Activated CD4-positive, alpha-beta T cell treated with anti-CD3 and anti-CD28 coated beads, Interleukin-2, amount 50 U/mL, for 1 hour (primary cell): ENCODE measurements at regions not wholly inside any gene's neighbourhood (a gene's known extent, or its start where the extent isn't known, plus 50 kb on each side); places are given as distances from the start of the nearest gene placed in this dataset.
"Not testable (repeated sequence)": the region's sequence is repeated elsewhere in the genome, so short reads cannot be mapped to it uniquely, and the experiment has no call there.

Experiments used
- DNase-seq: peaks from one replicate; pipeline ENCODE4 v3.0.0-alpha.2; 2020

GRCh38 chr9:126057121-126057825 is 269.4 kb upstream of the MVB12B start:
- no peak for DNase-seq

DNA sequence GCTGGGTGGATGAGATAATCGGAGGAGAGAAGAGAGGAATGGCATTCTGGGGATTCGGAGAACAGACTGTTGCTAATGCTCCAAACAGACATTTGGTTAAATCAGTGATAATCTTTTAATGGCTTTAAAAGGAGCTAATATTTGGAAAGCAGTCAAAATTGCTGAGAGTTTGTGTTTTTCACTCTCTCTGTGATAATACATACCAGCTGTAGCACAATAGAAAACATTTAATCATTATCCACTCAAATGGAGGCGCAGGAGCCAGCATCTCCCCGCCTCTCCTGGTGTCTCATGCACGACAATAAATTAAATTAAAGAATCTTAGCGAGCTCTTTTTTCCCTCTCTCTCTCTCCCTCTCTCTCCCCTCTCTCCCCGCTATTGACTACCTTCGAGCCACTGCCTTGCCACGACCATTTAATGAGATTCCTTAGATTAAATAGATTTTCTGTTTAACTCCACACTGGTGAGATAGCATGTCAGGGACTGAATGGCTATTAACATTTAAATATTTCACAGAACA is 268.6 kb upstream of the MVB12B start:
- no peak for DNase-seq

- DNase-seq, result no peak
Observed at GRCh38 chr9:126058591-126058990, 268.0 kb upstream of the MVB12B start.

DNA sequence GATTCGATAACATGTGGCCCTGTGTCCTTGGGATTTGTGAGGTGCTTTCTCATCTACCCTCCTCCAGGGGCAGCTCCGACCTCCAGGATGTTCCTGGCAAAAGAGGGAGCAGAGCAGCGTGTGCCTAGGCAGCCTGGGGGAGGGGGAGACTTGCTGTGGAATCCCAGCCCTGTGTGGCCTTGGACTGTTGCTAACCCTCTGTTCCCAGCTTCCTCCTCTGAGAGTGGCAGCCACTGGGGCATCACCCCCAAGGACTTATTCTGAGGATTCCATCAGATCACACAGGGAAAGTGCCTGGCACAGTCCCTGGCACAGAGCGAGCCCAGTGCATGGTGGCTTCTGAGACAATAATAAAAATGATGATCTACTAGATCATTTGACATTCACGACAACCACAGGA is 265.1 kb upstream of the MVB12B start:
- DNase-seq, result no peak

DNA sequence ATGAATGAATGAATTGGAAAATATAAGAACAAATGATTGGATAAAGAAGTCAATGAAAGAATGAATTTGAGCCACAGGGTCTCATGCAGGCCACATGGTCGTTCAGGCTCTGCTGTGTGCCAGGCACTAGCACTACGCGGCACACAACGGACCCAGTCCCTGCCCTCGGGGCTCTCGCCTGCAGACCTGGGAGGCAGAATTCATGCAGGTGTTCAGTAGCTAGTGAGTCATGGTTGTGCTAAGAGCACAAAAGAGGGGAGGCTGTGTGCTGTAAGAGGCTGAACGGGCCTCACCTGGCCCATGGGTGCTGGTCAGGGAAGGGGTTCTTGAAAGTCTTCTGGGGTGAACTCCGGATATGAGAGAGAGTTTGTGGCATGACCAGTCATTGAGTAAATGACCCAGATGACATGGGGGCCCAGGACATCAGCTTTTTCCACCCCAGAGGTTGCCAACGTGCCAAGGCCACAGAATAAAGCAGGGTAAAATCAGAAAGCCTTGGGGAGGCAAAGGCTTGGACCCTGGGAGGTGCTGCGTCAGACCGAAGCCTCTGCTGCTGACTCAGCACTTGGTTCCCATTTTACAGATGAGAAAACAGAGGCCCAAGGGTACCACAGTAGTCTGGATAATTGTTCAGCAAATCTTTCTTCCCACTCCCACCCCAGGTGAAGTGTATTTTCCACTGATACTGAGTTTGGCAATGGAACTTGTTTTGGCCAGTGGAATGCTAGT is 264.3 kb upstream of the MVB12B start:
- DNase-seq, result no peak

GRCh38 chr9:126063326-126063725 is 263.3 kb upstream of the MVB12B start:
- no peak for DNase-seq

GRCh38 chr9:126066131-126066530 is 260.5 kb upstream of the MVB12B start:
- DNase-seq, result no peak

DNA sequence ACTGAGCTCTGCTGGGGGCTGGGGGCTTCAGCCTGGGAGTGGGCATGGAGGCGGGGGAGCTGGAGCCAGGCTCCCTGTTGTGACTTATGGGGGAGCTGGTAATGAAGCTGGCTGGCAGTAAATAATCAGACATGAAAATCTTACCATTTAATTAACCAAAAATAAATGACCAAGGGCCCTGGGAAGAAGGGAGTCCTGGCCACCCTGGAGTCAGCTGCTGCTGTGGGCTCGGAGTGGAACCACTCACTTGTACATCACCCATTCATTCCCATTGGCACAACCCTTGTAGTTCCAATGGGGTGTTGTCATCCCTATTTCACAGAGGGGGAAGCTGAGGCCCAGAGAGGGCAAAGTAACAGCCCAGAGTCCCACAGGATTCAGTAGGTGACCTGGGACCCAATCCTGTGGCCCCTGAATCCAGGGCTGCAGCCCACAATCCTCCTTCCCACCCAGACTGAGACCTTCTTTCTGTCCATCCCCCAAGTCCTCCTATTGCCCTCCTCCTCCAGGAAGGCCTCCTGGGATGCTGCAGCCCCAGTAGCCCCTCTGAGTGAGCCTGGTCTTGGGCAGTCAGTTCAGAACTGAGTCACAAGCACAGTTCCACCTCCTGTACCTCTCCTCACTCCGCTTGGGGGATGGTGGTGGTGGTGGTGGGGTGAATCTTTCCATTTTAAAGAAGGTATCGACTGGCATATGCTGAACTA is 259.4 kb upstream of the MVB12B start:
- DNase-seq, result no peak

- no peak for DNase-seq
Observed at GRCh38 chr9:126068534-126069230, 257.9 kb upstream of the MVB12B start.

GRCh38 chr9:126069400-126069955 is 257.2 kb upstream of the MVB12B start:
- DNase-seq, result no peak

GRCh38 chr9:126070058-126070655 is 256.5 kb upstream of the MVB12B start:
- DNase-seq, result no peak

- no peak for DNase-seq
Observed at GRCh38 chr9:126071076-126071750, 255.4 kb upstream of the MVB12B start.

- not testable (repeated sequence) for DNase-seq
Observed at GRCh38 chr9:126077656-126078055, 249.0 kb upstream of the MVB12B start.

DNA sequence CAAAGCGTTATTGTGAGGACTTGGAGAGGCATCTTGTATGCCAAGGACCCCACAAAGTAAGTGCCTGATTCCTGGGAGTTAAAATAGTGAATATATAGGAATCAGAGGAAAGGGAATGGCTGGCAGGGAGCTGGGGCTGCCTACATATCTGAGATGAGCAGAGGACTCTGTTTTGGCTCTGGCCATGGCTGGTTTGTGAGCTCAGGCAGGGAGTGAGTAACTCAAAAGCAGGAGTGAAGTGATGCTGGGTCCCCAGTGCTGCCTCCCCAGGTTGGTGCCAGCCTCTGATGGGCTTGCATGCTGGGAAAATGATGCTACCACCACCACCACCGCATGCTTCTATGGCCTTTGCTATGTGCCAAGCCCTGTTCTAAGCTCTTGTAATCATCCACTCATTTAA is 246.0 kb upstream of the MVB12B start:
- DNase-seq, result no peak

GRCh38 chr9:126081746-126082145 is 244.9 kb upstream of the MVB12B start:
- DNase-seq, result no peak

DNA sequence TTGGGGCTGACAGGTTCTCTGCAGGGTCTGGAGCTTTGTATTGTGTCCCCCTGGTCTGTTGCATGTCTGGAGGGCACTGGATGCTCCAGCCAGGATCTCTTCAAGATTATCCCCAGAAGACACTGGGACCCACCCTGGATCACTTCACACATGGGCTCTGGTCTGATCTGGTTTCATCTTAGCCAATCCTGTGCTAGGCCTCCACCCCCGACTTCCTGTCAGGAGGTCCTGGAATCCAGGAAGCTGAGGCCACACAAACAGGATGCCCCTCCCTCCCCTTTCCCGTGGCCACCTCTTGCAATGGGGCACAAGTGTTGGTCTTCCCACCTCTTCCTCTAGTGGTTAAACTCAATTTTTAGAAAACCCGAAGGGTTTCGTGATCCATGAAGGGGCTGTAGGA is 242.6 kb upstream of the MVB12B start:
- DNase-seq, result no peak

GRCh38 chr9:126084696-126085095 is 241.9 kb upstream of the MVB12B start:
- no peak for DNase-seq

GRCh38 chr9:126085170-126085569 is 241.5 kb upstream of the MVB12B start:
- DNase-seq, result no peak

GRCh38 chr9:126088336-126088735 is 238.3 kb upstream of the MVB12B start:
- no peak for DNase-seq

DNA sequence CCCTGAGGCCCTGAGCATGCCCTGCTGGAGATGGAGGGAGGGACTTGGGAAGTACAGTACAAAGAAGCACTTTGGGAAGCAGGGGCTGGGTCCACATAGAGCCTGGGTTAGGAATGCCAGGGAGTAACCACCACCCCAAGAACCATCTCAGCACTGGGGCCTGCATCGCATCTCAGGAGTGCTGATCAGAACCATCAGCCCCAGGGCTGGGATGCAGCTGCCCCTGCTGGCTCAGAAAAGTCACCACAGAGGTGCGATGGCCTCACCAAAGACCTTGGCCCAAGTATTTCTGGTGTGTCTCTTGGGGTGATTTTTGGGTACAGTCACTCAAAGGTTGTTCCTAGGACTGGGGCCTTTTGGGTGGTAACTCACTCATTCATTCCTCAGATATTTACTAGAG is 236.8 kb upstream of the MVB12B start:
- no peak for DNase-seq

DNA sequence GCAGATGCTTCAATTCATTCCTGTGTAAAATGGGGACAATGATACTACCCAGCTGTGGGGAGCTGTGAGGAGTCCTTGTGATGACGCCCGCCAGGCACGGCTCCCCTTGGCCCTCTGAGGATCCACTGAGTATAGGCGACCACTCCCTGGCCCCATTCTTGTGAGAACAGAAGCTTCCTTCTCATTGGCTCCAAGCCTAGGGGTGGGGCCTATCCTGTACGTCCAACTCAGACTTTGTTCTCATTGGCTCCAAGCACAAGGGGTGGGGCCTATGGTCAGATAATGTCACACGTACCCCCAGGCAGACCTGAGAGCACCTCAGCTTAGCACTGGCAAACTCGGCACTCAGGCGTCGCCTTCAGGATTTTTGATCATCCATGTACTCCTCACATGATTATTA is 232.9 kb upstream of the MVB12B start:
- DNase-seq, result no peak
